ENCODE measurements at regions not wholly inside any gene's neighbourhood (a gene's known extent, or its start where the extent isn't known, plus 50 kb on each side); places are given as distances from the start of the nearest gene placed in this dataset.
A peak's percentile ranks its signal among the peaks of the same experiment; 100 is the strongest.

- no peaks in the 10 kb centered on the region for H3K36me3 ChIP-seq
- H3K9me3 ChIP-seq (ENCODE audit: low read depth), result no peaks in the 10 kb centered on the region
- no peak overlapping the region for H3K4me3 Mint-ChIP-seq
- no peak overlapping the region for H3K27ac ChIP-seq
- peak overlapping the region; percentile 21 for H3K27ac Mint-ChIP-seq
- H3K4me1 ChIP-seq, result no peaks in the 10 kb centered on the region
- DNase-seq (ENCODE audit: low spot score), result no peak
- no peaks in the 10 kb centered on the region for H4K20me1 ChIP-seq (ENCODE audit: low read depth)
- no peak overlapping the region for H3K9ac ChIP-seq
- peaks cover 6% of the 10 kb centered on the region for H3K27me3 Mint-ChIP-seq (ENCODE audit: insufficient read depth, low read depth)
- H3K4me1 Mint-ChIP-seq, result peaks cover 28% of the 10 kb centered on the region
- TF ChIP-seq EZH2 (IDR thresholded peaks at IDR 0.05) (no peak), CTCF (IDR thresholded peaks at IDR 0.05) (no peak), EZH2phosphoT487 (IDR thresholded peaks at IDR 0.05) (no peak)
- no peaks in the 10 kb centered on the region for H3F3A ChIP-seq (ENCODE audit: low read depth)
- no peaks in the 10 kb centered on the region for H3K79me2 ChIP-seq (ENCODE audit: low read depth)
- H3K4me3 ChIP-seq, result no peak overlapping the region
- H3K36me3 Mint-ChIP-seq, result no peaks in the 10 kb centered on the region
- no peak overlapping the region for H3K4me2 ChIP-seq
- peaks cover 10% of the 10 kb centered on the region for H3K27me3 ChIP-seq
- H2AFZ ChIP-seq (replicated peaks), result no peak overlapping the region
- peaks cover 7% of the 10 kb centered on the region for H3K9me3 Mint-ChIP-seq
These were observed 64.2 kb upstream of the PITRM1 start for GRCh38 chr10:3236644-3237404.

- Histone ChIP-seq H3K9ac (no peak overlapping the region), H3K4me1 (no peaks in the 10 kb centered on the region), H2AFZ (replicated peaks) (no peak overlapping the region), H3F3A (ENCODE audit: low read depth) (no peaks in the 10 kb centered on the region), H3K4me2 (no peak overlapping the region), H3K27ac (no peak overlapping the region), H4K20me1 (ENCODE audit: low read depth) (no peaks in the 10 kb centered on the region), H3K9me3 (ENCODE audit: low read depth) (no peaks in the 10 kb centered on the region), H3K36me3 (no peaks in the 10 kb centered on the region), H3K27me3 (peaks cover 10% of the 10 kb centered on the region), H3K4me3 (no peak overlapping the region), H3K79me2 (ENCODE audit: low read depth) (no peaks in the 10 kb centered on the region)
- TF ChIP-seq CTCF (IDR thresholded peaks at IDR 0.05) (no peak), EZH2phosphoT487 (IDR thresholded peaks at IDR 0.05) (no peak), EZH2 (IDR thresholded peaks at IDR 0.05) (no peak)
- peaks cover 9% of the 10 kb centered on the region for H3K27me3 Mint-ChIP-seq (ENCODE audit: insufficient read depth, low read depth)
- no peak for DNase-seq (ENCODE audit: low spot score)
- H3K27ac Mint-ChIP-seq, result no peak overlapping the region
- peaks cover 9% of the 10 kb centered on the region for H3K9me3 Mint-ChIP-seq
- H3K36me3 Mint-ChIP-seq, result no peaks in the 10 kb centered on the region
- no peak overlapping the region for H3K4me3 Mint-ChIP-seq
- peaks cover 20% of the 10 kb centered on the region for H3K4me1 Mint-ChIP-seq
These were observed 63.5 kb upstream of the PITRM1 start for GRCh38 chr10:3235996-3236510.

GRCh38 chr10:3235395-3235794 is 62.8 kb upstream of the PITRM1 start:
- H3K27me3 Mint-ChIP-seq (ENCODE audit: insufficient read depth, low read depth), result peaks cover 10% of the 10 kb centered on the region
- H3K4me3 Mint-ChIP-seq, result no peak overlapping the region
- H3K4me2 ChIP-seq, result no peak overlapping the region
- no peaks in the 10 kb centered on the region for H4K20me1 ChIP-seq (ENCODE audit: low read depth)
- no peak for DNase-seq (ENCODE audit: low spot score)
- H3F3A ChIP-seq (ENCODE audit: low read depth), result no peaks in the 10 kb centered on the region
- no peaks in the 10 kb centered on the region for H3K79me2 ChIP-seq (ENCODE audit: low read depth)
- TF ChIP-seq CTCF (IDR thresholded peaks at IDR 0.05) (no peak), EZH2 (IDR thresholded peaks at IDR 0.05) (no peak), EZH2phosphoT487 (IDR thresholded peaks at IDR 0.05) (no peak)
- peaks cover 10% of the 10 kb centered on the region for H3K27me3 ChIP-seq
- H2AFZ ChIP-seq (replicated peaks), result no peak overlapping the region
- H3K9me3 Mint-ChIP-seq, result peaks cover 9% of the 10 kb centered on the region
- H3K9me3 ChIP-seq (ENCODE audit: low read depth), result no peaks in the 10 kb centered on the region
- no peaks in the 10 kb centered on the region for H3K36me3 ChIP-seq
- H3K36me3 Mint-ChIP-seq, result no peaks in the 10 kb centered on the region
- no peak overlapping the region for H3K9ac ChIP-seq
- H3K27ac Mint-ChIP-seq, result peak overlapping the region; percentile 72
- H3K4me1 Mint-ChIP-seq, result peaks cover 20% of the 10 kb centered on the region
- no peak overlapping the region for H3K4me3 ChIP-seq
- no peak overlapping the region for H3K27ac ChIP-seq
- H3K4me1 ChIP-seq, result no peaks in the 10 kb centered on the region

Measured in neural progenitor cell (in vitro differentiated cells).